Osteocyte (in vitro differentiated cells): ENCODE measurements at regions not wholly inside any gene's neighbourhood (a gene's known extent, or its start where the extent isn't known, plus 50 kb on each side); places are given as distances from the start of the nearest gene placed in this dataset.
"Not testable (repeated sequence)": the region's sequence is repeated elsewhere in the genome, so short reads cannot be mapped to it uniquely, and the experiment has no call there.

Experiments
- DNase-seq: peaks from one replicate; pipeline ENCODE4 v3.0.0; 2021; ENCODE audit warnings: mixed read lengths; ENCODE audit not compliant: unreplicated experiment; ENCODE audit errors: extremely low spot score
- H3K27ac Mint-ChIP-seq: one replicate; pipeline ENCODE4 v1.8.0; 2021; ENCODE audit warnings: mild to moderate bottlenecking, mixed read lengths; ENCODE audit not compliant: unreplicated experiment
- H3K27me3 Mint-ChIP-seq: one replicate; pipeline ENCODE4 v1.8.0; 2021; ENCODE audit warnings: mixed read lengths; ENCODE audit not compliant: unreplicated experiment
- H3K36me3 Mint-ChIP-seq: one replicate; pipeline ENCODE4 v1.8.0; 2021; ENCODE audit warnings: mixed read lengths; ENCODE audit not compliant: unreplicated experiment
- H3K4me1 Mint-ChIP-seq: one replicate; pipeline ENCODE4 v1.8.0; 2021; ENCODE audit warnings: mixed read lengths; ENCODE audit not compliant: unreplicated experiment
- H3K4me3 Mint-ChIP-seq: one replicate; pipeline ENCODE4 v1.8.0; 2021; ENCODE audit warnings: mild to moderate bottlenecking, moderate library complexity, mixed read lengths; ENCODE audit not compliant: unreplicated experiment
- H3K9me3 Mint-ChIP-seq: one replicate; pipeline ENCODE4 v1.8.0; 2021; ENCODE audit warnings: mixed read lengths; ENCODE audit not compliant: unreplicated experiment
- CTCF ChIP-seq: fragments of 200-600 bp; sonication (generic); IDR thresholded peaks from 2 replicates; pipeline ENCODE4 v1.5.0; 2021; ENCODE audit warnings: antibody characterized with exemption, mild to moderate bottlenecking, moderate library complexity

GRCh38 chr22:48300877-48301276 is 1526.8 kb downstream of the BRD1 start:
- no peak for TF ChIP-seq CTCF
- H3K27ac Mint-ChIP-seq = no peak overlapping the region
- no peaks in the 10 kb centered on the region for H3K9me3 Mint-ChIP-seq
- no peaks in the 10 kb centered on the region for H3K36me3 Mint-ChIP-seq
- H3K27me3 Mint-ChIP-seq = peaks cover 8% of the 10 kb centered on the region
- peaks cover 1% of the 10 kb centered on the region for H3K4me1 Mint-ChIP-seq
- no peak overlapping the region for H3K4me3 Mint-ChIP-seq
- DNase-seq = no peak

DNA sequence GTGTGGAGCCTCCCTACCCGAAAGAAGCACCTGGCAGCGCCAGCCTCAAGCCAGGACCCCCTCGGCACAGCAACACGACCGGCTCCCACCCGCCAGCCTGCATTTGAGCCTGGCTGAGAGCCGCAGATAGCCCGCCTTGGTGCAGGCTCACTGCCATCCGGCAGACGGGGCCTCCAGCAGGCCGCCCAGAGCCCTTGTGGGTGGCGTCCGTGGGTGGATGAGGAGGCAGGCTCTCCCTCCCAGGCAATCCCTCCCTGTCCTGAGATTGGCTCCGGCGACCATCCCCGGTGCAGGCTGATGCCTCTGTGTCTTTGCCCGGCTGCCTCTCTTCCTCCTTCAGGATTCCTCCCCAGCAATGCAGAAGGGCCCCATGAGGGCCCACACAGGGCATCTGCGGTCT is 1527.9 kb downstream of the BRD1 start:
- Mint-ChIP-seq H3K4me1 (peaks cover 1% of the 10 kb centered on the region), H3K9me3 (no peaks in the 10 kb centered on the region), H3K27ac (no peak overlapping the region), H3K36me3 (no peaks in the 10 kb centered on the region), H3K4me3 (no peak overlapping the region), H3K27me3 (peaks cover 11% of the 10 kb centered on the region)
- no peak for TF ChIP-seq CTCF
- DNase-seq = peak; percentile 83

DNA sequence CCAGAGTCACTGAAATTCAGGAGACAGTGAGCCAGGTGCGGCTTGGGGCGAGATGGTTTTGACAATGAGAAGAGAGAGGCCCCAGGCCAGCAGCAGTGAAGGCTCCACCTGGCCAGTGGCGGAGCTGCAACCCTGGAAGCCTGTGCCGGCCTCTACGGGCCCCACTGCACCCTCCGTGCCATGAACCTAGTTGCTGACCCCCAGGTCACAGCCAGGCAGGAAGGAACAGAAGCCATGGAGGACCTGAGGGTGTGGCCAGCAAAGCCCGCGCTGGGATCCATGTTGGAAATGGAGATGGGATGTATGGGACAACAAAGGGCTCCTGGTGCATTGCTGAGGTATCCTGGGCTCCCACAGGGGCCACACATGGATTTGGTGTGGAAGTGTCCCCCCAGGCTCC is 1528.5 kb downstream of the BRD1 start:
- peaks cover 16% of the 10 kb centered on the region for H3K27me3 Mint-ChIP-seq
- DNase-seq = peak; percentile 82

DNA sequence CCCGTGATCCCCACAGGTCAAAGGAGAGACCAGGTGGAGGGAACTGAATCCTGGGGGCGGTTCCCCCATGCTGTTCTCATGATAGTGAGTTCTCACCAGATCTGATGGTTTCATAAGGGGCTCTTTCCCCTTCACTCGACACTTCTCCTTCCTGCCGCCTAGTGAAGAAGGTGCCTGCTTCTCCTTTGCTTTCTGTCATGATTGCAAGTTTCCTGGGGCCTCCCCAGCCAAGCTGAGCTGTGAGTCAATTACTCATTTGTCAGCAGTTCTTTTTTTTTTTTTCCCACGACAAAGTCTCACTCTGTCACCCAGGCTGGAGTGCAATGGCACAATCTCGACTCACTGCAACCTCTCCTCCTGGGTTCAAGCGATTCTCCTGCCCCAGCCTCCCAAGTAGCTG is 1530.4 kb downstream of the BRD1 start:
- Mint-ChIP-seq H3K4me1 (no peaks in the 10 kb centered on the region), H3K36me3 (no peaks in the 10 kb centered on the region), H3K27ac (no peak overlapping the region), H3K4me3 (no peak overlapping the region), H3K27me3 (peaks cover 20% of the 10 kb centered on the region), H3K9me3 (peaks cover under 1% of the 10 kb centered on the region)
- no peak for DNase-seq
- TF ChIP-seq CTCF = no peak

More for the DNA sequence above, 1528.5 kb downstream of the BRD1 start:
- H3K9me3 Mint-ChIP-seq = no peaks in the 10 kb centered on the region
- TF ChIP-seq CTCF = no peak
- no peaks in the 10 kb centered on the region for H3K36me3 Mint-ChIP-seq
- no peak overlapping the region for H3K27ac Mint-ChIP-seq
- no peak overlapping the region for H3K4me3 Mint-ChIP-seq
- H3K4me1 Mint-ChIP-seq = no peaks in the 10 kb centered on the region

DNA sequence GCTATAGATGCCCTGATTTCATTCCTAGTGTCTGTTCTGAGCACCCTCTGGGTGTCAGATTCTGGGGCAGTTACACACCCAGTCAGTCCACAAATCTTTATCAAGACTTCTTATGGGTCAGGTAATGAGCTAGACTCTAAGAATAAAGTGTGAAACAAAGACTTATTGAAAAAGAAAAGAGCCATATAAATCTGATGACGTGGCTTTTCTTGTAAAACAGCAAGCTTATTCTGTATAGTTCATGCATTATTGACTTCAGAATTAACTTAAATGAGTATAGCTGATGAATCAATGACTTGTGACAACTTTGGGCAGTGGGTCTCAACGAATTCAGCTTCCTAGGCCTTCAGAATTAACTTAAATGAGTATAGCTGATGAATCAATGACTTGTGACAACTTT is 1527.5 kb downstream of the TBC1D22A start:
- H3K27ac Mint-ChIP-seq, H3K4me3 Mint-ChIP-seq, H3K9me3 Mint-ChIP-seq, H3K4me1 Mint-ChIP-seq, DNase-seq, H3K36me3 Mint-ChIP-seq: not testable (repeated sequence)
- H3K27me3 Mint-ChIP-seq = peaks cover 44% of the 10 kb centered on the region

DNA sequence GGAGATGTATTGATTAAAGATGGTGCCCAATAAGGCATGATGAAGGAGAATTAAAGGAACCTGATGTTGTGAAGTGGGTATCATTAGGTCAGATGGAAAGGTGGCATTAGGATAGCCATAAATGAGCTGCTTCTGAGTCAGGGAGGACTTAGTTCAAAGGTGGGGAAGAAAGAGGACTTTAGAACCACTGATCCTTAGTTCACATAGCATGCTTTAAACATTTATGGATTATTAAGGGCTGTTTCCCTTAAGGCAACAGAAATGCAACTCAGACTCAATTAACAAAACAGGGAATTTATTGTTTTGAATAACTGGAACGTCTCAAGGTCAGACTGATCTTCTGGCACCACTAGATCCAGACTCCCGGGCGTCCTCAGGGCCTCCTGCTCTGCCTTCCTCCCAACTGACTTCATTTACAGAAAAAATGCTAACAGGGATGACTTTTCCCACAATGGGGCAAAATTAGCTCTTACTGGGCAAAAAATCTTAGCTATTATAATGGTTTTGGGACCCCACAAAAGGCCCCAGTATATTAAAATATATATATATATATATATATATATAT is 1526.0 kb downstream of the TBC1D22A start:
- TF ChIP-seq CTCF = no peak
- peaks cover 47% of the 10 kb centered on the region for H3K27me3 Mint-ChIP-seq
- DNase-seq = no peak
- no peaks in the 10 kb centered on the region for H3K4me1 Mint-ChIP-seq
- no peak overlapping the region for H3K27ac Mint-ChIP-seq
- H3K9me3 Mint-ChIP-seq = peaks cover 16% of the 10 kb centered on the region
- no peaks in the 10 kb centered on the region for H3K36me3 Mint-ChIP-seq
- no peak overlapping the region for H3K4me3 Mint-ChIP-seq
